Fibroblast of skin of abdomen (primary cell): ENCODE measurements at regions not wholly inside any gene's neighbourhood (a gene's known extent, or its start where the extent isn't known, plus 50 kb on each side); places are given as distances from the start of the nearest gene placed in this dataset.
A peak's percentile ranks its signal among the peaks of the same experiment; 100 is the strongest.

ENCODE experiments used
- DNase-seq: peaks from one replicate; pipeline ENCODE4 v3.0.0-alpha.2; 2013

DNA sequence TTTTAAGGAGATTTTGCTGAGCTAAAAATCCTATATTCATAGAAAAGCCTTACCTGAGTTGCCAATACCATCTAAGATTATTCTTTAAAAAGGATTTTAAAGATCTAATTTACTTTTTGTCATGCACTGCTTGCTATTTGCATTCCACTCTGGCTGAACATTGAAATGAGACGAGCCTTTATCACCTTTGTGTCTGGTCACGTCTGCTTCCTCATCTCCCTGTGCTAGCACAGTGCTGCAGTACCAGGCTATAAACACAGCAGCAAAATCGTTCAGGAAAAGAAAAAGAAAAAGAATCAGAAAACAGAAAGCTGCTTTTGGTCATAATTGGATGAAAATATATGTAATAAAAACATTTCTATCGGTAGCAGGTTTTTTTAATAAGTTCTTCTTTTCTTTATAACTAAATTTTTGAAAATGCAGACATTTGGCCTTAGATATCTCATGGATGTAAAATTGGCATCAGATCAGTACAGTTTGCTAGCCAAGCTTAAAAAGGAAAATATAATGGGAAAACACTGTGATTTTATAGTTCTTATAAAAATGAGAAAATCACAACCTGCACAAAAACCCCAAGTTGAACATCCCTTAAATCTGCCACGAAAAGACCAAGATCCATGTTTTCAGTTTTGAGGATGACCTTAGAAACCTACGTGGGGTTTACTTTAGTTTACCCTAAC lies 735.7 kb upstream of the CXADR start:
- no peak for DNase-seq

DNA sequence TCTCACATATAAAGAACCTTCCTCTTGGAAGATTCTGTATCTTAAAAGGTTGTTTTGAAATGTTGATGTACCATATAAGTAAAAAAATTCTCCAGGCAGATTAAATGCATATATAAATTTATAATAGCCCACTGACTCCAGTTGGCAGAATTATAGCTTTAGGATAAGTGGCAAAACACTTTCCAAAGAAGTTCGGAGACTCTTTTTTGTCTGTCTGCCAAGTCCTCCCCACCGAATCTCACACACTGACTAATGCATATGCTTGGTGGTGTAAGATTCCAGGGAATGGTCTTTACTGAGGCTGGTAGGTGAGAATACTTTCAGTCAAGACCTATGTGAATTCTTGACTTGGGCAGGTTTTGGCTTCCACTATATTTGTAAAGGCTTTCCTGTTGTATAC lies 724.3 kb upstream of the CXADR start:
- no peak for DNase-seq

DNA sequence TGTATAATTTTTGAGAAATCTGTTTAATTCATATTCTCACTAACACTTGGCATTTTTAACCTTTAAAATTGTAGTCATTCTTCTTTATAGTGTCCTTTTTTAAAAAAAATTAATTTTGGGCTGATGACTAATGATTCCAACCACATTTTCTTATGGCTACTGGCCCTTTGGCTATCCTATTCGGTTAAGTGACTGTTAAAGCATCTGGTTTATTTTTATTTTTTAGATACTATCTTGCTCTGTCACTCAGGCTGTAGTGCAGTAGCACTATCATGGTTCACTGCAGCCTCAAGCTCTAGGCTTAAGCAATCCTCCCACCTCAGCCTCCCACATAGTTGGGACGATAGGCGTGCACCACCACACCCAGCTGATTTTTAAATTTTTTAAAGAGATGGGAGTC lies 723.2 kb upstream of the CXADR start:
- no peak for DNase-seq

DNA sequence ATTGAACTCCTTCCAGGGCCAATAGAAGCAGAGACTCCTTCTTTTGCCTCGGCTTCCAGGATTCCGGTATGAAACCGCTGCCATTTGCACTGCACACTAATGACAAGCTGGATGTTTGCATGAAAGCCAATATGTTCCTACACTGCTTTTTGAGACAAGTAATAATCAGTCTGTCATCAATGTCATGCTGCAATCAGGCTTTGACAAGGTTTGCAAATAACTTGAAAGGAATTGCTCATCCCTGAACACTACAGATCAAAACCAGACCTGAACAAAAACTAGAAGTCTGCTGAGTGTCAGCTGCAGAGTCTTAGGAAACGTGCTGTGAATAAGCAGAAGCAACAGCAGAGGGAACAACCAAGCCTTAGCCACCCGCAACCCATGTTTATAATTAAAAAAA lies 720.7 kb upstream of the CXADR start:
- peak; percentile 41 for DNase-seq

DNA sequence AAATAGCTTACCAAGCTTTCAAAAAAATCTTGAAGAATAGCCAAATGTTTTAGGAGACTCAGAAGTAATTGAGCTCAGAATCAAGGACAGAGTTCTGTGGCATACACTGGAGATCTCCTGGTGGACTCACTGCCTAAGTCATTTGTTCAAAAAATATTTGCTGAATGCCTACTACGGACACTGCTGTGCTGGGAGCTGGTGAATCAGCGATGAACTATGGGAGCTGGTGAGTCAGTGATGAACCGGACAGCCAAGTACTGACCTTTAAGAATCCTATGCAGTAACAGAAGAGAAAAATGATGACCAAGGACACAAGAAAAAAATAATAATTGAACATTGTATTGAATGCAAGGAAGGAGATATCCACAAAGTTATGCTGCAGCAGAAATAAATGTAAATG lies 717.9 kb upstream of the CXADR start:
- DNase-seq: peak; percentile 82

DNA sequence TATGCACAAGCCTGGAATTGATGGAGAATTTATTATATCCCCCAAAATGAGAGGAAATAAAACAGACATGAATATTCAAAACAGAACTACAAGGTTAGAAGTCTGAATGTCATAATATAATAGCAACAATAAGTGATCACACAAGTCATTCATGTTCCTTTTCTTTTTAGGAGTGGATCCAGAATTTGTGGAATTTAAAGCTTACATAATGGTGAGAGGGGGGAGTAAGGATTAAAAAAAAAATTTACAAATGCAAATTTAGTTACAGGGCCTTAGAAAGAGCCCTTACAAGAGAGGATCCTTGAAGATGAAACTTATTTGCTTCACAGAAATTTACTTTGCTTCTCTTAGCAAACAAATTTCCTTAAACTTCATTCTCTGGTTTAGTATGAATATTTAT lies 716.1 kb upstream of the CXADR start:
- DNase-seq: no peak

DNA sequence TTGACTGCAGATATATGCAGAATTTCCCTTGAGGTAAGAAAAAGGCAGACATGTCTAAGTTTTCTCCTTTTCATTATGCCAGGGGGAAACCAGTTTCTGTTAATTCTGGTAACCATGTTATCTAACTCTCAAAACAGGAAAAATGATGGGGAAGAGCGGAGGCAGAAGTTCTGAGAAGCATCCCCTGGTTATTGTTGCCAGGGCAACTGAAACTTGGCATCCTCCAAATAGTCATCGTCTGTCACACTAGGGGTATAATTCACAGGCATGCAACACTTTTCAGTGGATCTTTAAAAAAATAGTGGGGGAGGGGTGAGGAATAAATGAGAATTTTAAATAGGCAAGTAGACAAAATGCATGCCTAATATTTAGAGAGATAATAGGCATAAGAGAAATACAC lies 715.3 kb upstream of the CXADR start:
- DNase-seq: no peak

GRCh38 chr21:16797966-16798365 lies 714.9 kb upstream of the CXADR start:
- DNase-seq: no peak

DNA sequence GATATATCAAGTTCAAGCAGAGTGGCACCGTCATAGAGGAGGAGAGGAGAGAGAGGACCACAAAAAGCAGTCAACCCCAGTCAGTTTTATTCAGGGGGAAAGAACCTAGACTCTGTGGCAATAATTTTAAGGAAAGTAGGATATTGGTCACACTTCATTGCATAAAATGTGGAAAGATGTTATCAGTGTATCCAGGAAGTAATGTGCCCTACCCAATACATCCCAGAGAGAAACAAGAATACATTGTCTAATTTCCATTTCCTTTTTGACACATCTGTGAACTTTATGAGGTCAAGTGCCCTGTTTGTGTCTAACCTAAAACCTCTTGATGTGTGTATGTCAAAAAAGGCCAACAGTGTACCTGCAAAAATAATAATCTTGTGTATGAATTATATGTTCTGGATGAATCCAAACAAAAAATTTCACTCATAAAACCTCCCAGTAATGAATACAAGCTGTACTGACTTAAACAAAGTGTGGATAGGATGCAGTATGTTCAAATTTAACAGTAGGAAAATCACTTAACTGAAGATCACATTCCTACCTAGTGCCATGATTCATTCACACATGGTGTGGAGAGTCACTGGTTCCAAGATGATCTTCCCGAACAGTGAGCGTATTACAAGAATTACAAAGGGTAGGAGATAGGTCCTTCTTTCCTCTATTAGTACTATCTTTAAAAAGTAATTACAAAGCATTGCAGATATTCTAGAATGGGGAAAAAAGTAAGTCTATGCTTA lies 712.1 kb upstream of the CXADR start:
- DNase-seq: no peak

- DNase-seq: no peak
These were observed 701.8 kb upstream of the CXADR start for GRCh38 chr21:16811011-16811410.

DNA sequence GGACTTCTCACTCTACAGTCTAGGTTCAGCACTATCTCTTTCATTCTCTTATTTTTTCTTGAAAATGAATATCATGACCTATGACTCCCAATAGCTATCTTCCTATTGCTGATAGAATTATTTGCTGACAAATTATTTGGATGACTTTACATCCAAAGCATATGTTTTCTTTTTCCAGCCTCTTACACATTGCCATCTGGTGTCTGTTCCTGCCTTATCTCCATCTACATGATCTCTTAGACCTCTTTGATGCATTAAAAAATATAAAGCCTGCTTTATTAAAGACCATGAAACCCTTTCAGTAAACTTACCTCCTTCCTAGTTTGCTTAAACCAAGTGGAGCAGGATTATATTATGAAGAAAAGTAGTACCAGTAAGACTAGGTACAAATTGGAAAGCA lies 700.9 kb upstream of the CXADR start:
- no peak for DNase-seq

GRCh38 chr21:16815243-16815642 lies 697.6 kb upstream of the CXADR start:
- no peak for DNase-seq

- peak; percentile 20 for DNase-seq
These were observed 691.3 kb upstream of the CXADR start for GRCh38 chr21:16821588-16821987.

DNA sequence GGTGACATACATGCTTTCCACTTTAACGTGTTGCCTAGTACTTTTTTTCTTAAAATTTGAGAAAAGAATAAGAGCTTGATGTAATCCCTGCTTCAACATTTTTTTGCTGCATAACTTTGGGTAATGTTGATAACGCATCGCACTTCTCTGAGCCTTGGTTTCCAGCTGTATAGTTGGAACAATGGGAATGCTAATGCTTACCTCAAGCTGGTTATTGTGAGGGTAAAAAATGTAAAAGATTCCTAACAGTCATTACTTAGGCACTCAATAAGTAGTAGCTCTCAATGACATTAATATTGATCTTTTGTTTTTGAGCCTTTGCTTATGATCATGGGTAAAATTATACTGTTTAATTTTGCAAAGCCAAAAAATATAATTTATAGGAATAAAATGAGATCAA lies 683.3 kb upstream of the CXADR start:
- no peak for DNase-seq

GRCh38 chr21:16832791-16833190 lies 680.1 kb upstream of the CXADR start:
- no peak for DNase-seq

- DNase-seq: no peak
These were observed 678.1 kb upstream of the CXADR start for GRCh38 chr21:16834791-16835190.

- DNase-seq: peak; percentile 20
These were observed 675.5 kb upstream of the CXADR start for GRCh38 chr21:16837321-16837720.

GRCh38 chr21:16837721-16838120 lies 675.1 kb upstream of the CXADR start:
- DNase-seq: no peak

GRCh38 chr21:16838331-16838730 lies 674.5 kb upstream of the CXADR start:
- DNase-seq: no peak

GRCh38 chr21:16840538-16840937 lies 672.3 kb upstream of the CXADR start:
- no peak for DNase-seq

GRCh38 chr21:16841975-16842695 lies 670.7 kb upstream of the CXADR start:
- no peak for DNase-seq

DNA sequence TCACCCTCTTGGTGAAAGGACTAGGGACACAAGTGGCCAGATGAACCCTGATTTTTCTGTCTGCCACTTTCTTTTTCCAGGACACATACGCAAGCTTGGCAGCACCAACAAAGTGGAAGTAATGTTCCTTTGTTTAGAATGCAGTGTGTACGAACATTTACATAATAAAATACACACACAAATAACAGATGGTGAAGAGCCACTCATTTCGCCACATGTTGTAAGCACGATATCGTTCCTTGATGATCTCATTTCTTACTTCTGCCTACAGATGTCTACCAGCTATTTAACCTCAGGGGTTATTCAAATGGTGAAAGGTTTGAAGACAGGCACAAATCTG lies 670.2 kb upstream of the CXADR start:
- DNase-seq: peak; percentile 19

- DNase-seq: no peak
These were observed 665.6 kb upstream of the CXADR start for GRCh38 chr21:16847211-16847610.

GRCh38 chr21:16851054-16851453 lies 661.8 kb upstream of the CXADR start:
- no peak for DNase-seq
